Gastrocnemius medialis (tissue), 4 donors: ENCODE measurements at regions not wholly inside any gene's neighbourhood (a gene's known extent, or its start where the extent isn't known, plus 50 kb on each side); places are given as distances from the start of the nearest gene placed in this dataset.

Experiments
- ATAC-seq, 2 donors: fragments of 150-250 bp; one replicate each; pipeline ENCODE4 v1.9.1; 2016
- DNase-seq, 2 donors: peaks; one replicate each; pipeline ENCODE4 v3.0.0-alpha.2; 2019
- H3K27ac ChIP-seq, 4 donors: fragments of 200-600 bp; sonication (generic); 1 replicate in 1 of 4; 2 replicates in 3 of 4; pipeline ENCODE4 v1.5.1; 2016 to 2018; ENCODE audit warnings: mild to moderate bottlenecking in 2 of 4, moderate library complexity in 1 of 4
- H3K27me3 ChIP-seq, 3 donors: fragments of 200-600 bp; sonication (generic) in 2 of 3; 1 replicate in 1 of 3; 2 replicates in 2 of 3; pipeline versions ENCODE4 v1.5.1 to v1.6.0; 2016 to 2019; ENCODE audit warnings: mild to moderate bottlenecking in 1 of 3, moderate library complexity in 1 of 3
- H3K36me3 ChIP-seq, 2 donors: fragments of 200-600 bp; sonication (generic) in 1 of 2; one replicate each; pipeline ENCODE4 v1.5.1; 2017 to 2018
- H3K4me1 ChIP-seq, 2 donors: fragments of 200-600 bp; sonication (generic) in 1 of 2; one replicate each; pipeline ENCODE4 v1.5.1; 2016 to 2017; ENCODE audit warnings: mild to moderate bottlenecking in 2 of 2
- H3K4me3 ChIP-seq, 4 donors: fragments of 200-600 bp; sonication (generic) in 3 of 4; 1 replicate in 1 of 4; 2 replicates in 3 of 4; pipeline ENCODE4 v1.5.1; 2016 to 2019; ENCODE audit warnings: mild to moderate bottlenecking in 2 of 4
- H3K9me3 ChIP-seq, 3 donors: fragments of 200-600 bp; sonication (generic) in 2 of 3; 1 replicate in 1 of 3; 2 replicates in 2 of 3; pipeline ENCODE4 v1.5.1; 2016 to 2019
- POLR2A ChIP-seq, 2 donors: fragments of 450-650 bp; IDR thresholded peaks; one replicate each; pipeline ENCODE4 v1.6.1; 2017; ENCODE audit warnings: antibody characterized with exemption in 2 of 2, mild to moderate bottlenecking in 2 of 2, moderate library complexity in 2 of 2
- in situ Hi-C, 4 donors: fragments of 200-750 bp; cut with MboI; loops; one replicate each; pipeline versions ENCODE4 v1.15.0 to v1.8.0; 2017; ENCODE audit warnings: low sequenced_read_pairs in 4 of 4
- intact Hi-C: fragments of 100-400 bp; cut with DNase I; formaldehyde crosslinking; loops from one replicate; pipeline ENCODE4 v1.15.1; 2023; ENCODE audit warnings: low total_unique reads
- TF ChIP-seq, protein P1 (sequence below), 5 experiments: fragments of 450-650 bp in 3 of 5; fragments of 200-600 bp in 2 of 5; sonication (generic) in 2 of 5; IDR thresholded peaks in 4 of 5; conservative IDR thresholded peaks in 1 of 5; 1 replicate in 4 of 5; 2 replicates in 1 of 5; pipeline ENCODE4 v1.5.1; 2016 to 2019; ENCODE audit warnings: antibody characterized with exemption in 5 of 5, mild to moderate bottlenecking in 3 of 5, moderate library complexity in 3 of 5

DNA sequence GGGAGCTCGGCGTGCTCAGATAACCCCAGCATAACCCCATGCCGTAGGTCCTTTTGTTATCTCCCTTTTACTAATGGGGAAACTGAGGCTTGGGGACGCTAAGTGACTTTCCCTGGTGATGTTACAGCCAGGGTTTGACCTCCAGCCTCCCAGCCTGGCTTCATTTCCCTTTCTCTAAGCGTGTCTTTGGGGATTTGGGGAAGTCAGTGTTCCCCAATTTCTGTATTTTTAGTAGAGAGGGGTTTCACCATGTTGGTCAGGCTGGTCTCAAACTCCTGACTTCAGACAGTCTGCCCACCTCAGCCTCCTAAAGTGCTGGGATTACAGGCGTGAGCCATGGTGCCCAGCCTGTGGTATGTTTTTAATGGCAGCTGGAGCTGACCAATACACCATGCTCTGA lies 85.4 kb downstream of the PHETA1 start:
- intact Hi-C loops (no loop called here), in situ Hi-C loops (no loop called here)
- Histone ChIP-seq H3K4me3 (no peak overlapping the region), H3K4me1 (no peaks in the 10 kb centered on the region), H3K36me3 (no peaks in the 10 kb centered on the region), H3K27me3 (peaks cover 0 to 14% (median 7%) of the 10 kb centered on the region in 3 donors), H3K9me3 (no peaks in the 10 kb centered on the region), H3K27ac (no peak overlapping the region)
- DNase-seq (no peak), ATAC-seq (no peak)
- no peak for TF ChIP-seq POLR2A (IDR thresholded peaks at IDR 0.05)
- TF ChIP-seq, protein P1, sequence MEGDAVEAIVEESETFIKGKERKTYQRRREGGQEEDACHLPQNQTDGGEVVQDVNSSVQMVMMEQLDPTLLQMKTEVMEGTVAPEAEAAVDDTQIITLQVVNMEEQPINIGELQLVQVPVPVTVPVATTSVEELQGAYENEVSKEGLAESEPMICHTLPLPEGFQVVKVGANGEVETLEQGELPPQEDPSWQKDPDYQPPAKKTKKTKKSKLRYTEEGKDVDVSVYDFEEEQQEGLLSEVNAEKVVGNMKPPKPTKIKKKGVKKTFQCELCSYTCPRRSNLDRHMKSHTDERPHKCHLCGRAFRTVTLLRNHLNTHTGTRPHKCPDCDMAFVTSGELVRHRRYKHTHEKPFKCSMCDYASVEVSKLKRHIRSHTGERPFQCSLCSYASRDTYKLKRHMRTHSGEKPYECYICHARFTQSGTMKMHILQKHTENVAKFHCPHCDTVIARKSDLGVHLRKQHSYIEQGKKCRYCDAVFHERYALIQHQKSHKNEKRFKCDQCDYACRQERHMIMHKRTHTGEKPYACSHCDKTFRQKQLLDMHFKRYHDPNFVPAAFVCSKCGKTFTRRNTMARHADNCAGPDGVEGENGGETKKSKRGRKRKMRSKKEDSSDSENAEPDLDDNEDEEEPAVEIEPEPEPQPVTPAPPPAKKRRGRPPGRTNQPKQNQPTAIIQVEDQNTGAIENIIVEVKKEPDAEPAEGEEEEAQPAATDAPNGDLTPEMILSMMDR (IDR thresholded peaks at IDR 0.05 in 4 of 5, conservative IDR thresholded peaks at IDR 0.05 in 1 of 5) = no peak

DNA sequence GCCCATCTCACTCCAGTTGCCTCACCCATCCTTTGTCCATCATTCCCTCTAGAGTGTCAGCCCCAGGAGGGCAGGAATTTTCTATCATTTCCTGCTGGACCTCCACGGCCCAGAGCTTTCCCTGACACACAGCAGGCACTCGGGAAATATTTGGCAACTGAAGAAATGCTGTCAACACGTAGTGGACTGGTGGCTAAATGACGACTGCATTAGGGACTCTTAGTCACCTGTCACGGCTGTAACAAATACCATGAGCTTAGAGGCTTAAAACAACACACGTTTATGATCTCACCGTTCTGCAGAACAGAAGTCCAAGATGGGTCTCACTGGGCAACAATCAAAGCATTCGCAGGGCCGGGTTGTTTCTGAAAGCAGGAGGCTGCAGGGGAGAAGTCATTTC lies 91.3 kb downstream of the PHETA1 start:
- Histone ChIP-seq H3K27ac (no peak overlapping the region), H3K4me3 (no peak overlapping the region), H3K36me3 (no peaks in the 10 kb centered on the region), H3K4me1 (no peaks in the 10 kb centered on the region), H3K9me3 (no peaks in the 10 kb centered on the region), H3K27me3 (peaks cover 9 to 44% (median 16%) of the 10 kb centered on the region in 3 donors)
- in situ Hi-C loops (no loop called here), intact Hi-C loops (no loop called here)
- ATAC-seq = no peak
- no peak for DNase-seq
- TF ChIP-seq, protein P1 (IDR thresholded peaks at IDR 0.05 in 4 of 5, conservative IDR thresholded peaks at IDR 0.05 in 1 of 5) = no peak
- no peak for TF ChIP-seq POLR2A (IDR thresholded peaks at IDR 0.05)

DNA sequence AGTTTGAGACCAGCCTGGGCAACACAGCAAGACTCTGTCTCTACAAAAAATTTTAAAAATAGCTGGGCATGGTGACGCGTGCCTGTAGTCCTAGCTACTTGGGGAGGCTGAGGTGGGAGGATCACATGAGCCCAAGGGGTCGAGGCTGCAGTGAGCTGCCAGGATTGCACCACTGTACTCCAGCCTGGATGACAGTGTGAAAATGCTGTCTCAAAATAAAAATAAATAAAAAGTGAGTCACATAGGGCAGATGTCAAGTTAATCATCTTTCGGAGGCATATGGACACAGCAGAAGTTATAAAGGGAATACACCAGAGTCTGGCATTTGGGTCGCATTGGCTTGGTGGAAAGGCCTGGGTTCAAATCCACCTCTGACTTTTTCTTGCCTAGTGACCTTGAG lies 92.7 kb downstream of the PHETA1 start:
- no peak overlapping the region for H3K4me3 ChIP-seq
- in situ Hi-C loops (no loop called here), intact Hi-C loops (no loop called here)
- ATAC-seq (no peak), DNase-seq (no peak)
- H3K27me3 ChIP-seq = peaks cover 9 to 57% (median 25%) of the 10 kb centered on the region in 3 donors
- H3K36me3 ChIP-seq = no peaks in the 10 kb centered on the region
- no peak overlapping the region for H3K27ac ChIP-seq
- H3K9me3 ChIP-seq = no peaks in the 10 kb centered on the region
- TF ChIP-seq, protein P1 (IDR thresholded peaks at IDR 0.05 in 4 of 5, conservative IDR thresholded peaks at IDR 0.05 in 1 of 5) = no peak
- no peak for TF ChIP-seq POLR2A (IDR thresholded peaks at IDR 0.05)
- H3K4me1 ChIP-seq = no peaks in the 10 kb centered on the region

DNA sequence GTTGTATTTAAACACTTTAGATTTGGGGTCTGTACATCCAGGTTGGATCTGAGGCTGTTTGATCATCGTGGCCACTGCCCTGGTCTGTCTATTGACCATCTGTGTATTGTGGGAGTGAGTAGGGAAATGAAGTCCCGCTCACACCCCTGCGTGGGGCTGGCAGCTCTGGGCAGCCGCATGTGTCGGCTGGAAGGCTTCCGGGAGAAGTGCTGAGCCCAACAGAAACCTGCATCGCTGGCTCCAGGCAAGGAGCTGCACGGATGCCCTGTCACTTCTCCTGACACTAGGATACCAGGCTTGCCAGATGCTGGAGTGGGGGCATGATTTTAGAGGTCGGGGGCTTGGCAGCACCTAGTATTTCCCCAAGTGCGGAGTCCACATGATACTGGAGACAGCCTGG lies 93.6 kb downstream of the PHETA1 start:
- Histone ChIP-seq H3K36me3 (no peaks in the 10 kb centered on the region), H3K4me1 (no peaks in the 10 kb centered on the region), H3K27me3 (peaks cover 14 to 65% (median 27%) of the 10 kb centered on the region in 3 donors), H3K4me3 (no peak overlapping the region), H3K27ac (no peak overlapping the region), H3K9me3 (no peaks in the 10 kb centered on the region)
- TF ChIP-seq, protein P1 (IDR thresholded peaks at IDR 0.05 in 4 of 5, conservative IDR thresholded peaks at IDR 0.05 in 1 of 5) = no peak
- no peak for TF ChIP-seq POLR2A (IDR thresholded peaks at IDR 0.05)
- no peak for DNase-seq
- intact Hi-C loops = no loop called here
- no peak for ATAC-seq
- in situ Hi-C loops = no loop called here

DNA sequence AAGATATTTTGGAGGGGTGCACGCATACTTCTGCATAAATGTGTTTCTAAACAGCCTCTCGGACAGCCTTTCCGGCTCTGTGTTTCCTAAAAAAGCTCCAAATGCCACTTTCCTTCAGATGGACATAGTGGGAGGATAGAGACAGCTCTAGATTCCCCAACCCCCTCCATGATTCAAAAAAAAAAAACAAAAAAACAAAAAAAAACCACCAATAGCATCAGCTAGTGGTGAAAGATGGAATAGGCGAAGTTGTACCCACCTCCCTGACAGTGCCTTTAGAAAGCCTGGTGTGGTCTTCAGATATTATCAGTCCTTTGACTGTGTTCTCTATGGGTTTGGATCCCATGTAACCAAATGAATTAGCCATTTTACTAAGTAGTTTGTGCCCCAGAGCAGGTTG lies 94.1 kb downstream of the PHETA1 start:
- H3K4me1 ChIP-seq = no peaks in the 10 kb centered on the region
- H3K27me3 ChIP-seq = peaks cover 15 to 65% (median 27%) of the 10 kb centered on the region in 3 donors
- no peak for DNase-seq
- intact Hi-C loops = no loop called here
- in situ Hi-C loops = no loop called here
- H3K36me3 ChIP-seq = no peaks in the 10 kb centered on the region
- TF ChIP-seq, protein P1 (IDR thresholded peaks at IDR 0.05 in 4 of 5, conservative IDR thresholded peaks at IDR 0.05 in 1 of 5) = no peak
- no peak for TF ChIP-seq POLR2A (IDR thresholded peaks at IDR 0.05)
- H3K27ac ChIP-seq = no peak overlapping the region
- no peak for ATAC-seq
- no peaks in the 10 kb centered on the region for H3K9me3 ChIP-seq
- no peak overlapping the region for H3K4me3 ChIP-seq
